RWPE1 (cell line): ENCODE measurements at regions not wholly inside any gene's neighbourhood (a gene's known extent, or its start where the extent isn't known, plus 50 kb on each side); places are given as distances from the start of the nearest gene placed in this dataset.

Experiments used
- CTCF ChIA-PET: fragments of 350-600 bp; sonication (Branson Sonifier 250); formaldehyde crosslinking; extraction: SDS; loops from one replicate; lab custom pipeline; 2021; lab: Yijun Ruan, JAX
- POLR2A ChIA-PET: fragments of 400-600 bp; formaldehyde crosslinking; extraction: SDS; loops from one replicate; lab custom pipeline; 2020; ENCODE audit warnings: antibody characterized with exemption; ENCODE audit not compliant: low non-redundant PET; lab: Yijun Ruan, JAX
- DNase-seq: peaks from one replicate; pipeline ENCODE4 v3.0.0; 2012; ENCODE audit warnings: low spot score
- H3K27ac ChIP-seq: fragments of 450-650 bp; 2 replicates; pipeline ENCODE4 v1.5.1; 2017
- CTCF ChIP-seq: fragments of 450-650 bp; conservative IDR thresholded peaks from 2 replicates; pipeline ENCODE4 v1.5.1; 2017; ENCODE audit warnings: low read depth, mild to moderate bottlenecking

- POLR2A ChIA-PET = no interaction called here
- no peak overlapping the region for H3K27ac ChIP-seq
- no peak for DNase-seq
- TF ChIP-seq CTCF = no peak
- CTCF ChIA-PET = no interaction called here
Observed at GRCh38 chr17:59508999-59509625, 56.3 kb upstream of the DHX40 start.

DNA sequence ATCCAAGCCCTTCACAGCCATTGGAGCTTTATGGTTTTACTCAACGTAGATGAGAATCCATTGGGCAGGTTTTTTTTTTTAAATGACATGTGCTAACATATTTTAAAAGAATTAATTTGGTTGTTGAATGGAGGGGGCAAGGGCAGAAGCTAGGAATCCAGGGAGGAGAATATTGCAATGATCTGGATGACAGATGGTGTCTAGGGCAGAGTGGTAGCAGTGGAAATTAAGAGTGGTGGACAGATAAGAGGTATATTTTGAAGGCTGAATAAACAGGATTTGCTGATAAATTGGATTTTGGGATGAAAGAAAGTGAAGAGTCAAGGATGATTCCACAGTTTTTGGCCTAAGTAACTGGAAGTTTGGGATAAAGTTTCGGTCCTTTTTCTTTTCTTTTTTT is 54.8 kb upstream of the DHX40 start:
- ChIA-PET CTCF (no interaction called here), POLR2A (no interaction called here)
- no peak for DNase-seq
- H3K27ac ChIP-seq = no peak overlapping the region
- TF ChIP-seq CTCF = no peak

- ChIA-PET CTCF (no interaction called here), POLR2A (no interaction called here)
- H3K27ac ChIP-seq = no peak overlapping the region
- no peak for DNase-seq
- no peak for TF ChIP-seq CTCF
Observed at GRCh38 chr17:59511726-59512125, 53.7 kb upstream of the DHX40 start.

- TF ChIP-seq CTCF = no peak
- ChIA-PET CTCF (interaction anchor here (0.6 to 0.7 kb wide), 3 partner anchors 49 to 1823 kb away, joined by 3 to 5 read pairs (median 4); no protein-coding TSS in a partner anchor), POLR2A (no interaction called here)
- H3K27ac ChIP-seq = no peak overlapping the region
- no peak for DNase-seq
Observed at GRCh38 chr17:59512844-59513385, 52.5 kb upstream of the DHX40 start.

GRCh38 chr17:59513934-59514841 is 51.2 kb upstream of the DHX40 start:
- no peak for TF ChIP-seq CTCF
- ChIA-PET CTCF (interaction anchor here (0.7 kb wide), 1 partner anchor 11 kb away, joined by 3 read pairs; no protein-coding TSS in a partner anchor), POLR2A (no interaction called here)
- DNase-seq = no peak
- no peak overlapping the region for H3K27ac ChIP-seq
